IMR-90 (cell line): ENCODE measurements at regions not wholly inside any gene's neighbourhood (a gene's known extent, or its start where the extent isn't known, plus 50 kb on each side); places are given as distances from the start of the nearest gene placed in this dataset.

Source experiments
- ATAC-seq: fragments of 200-7000 bp; cut with Tn5 transposase; 2 replicates; pipeline ENCODE4 v1.9.1; 2020; ENCODE audit warnings: low read depth, mild to moderate bottlenecking, moderate library complexity
- BruUV-seq: library from RNA; stranded (reverse); fragments of 400-500 nt; replicated peaks from 2 replicates; lab custom pipeline; 2021; lab: Mats Ljungman, UMichigan
- CTCF ChIA-PET: fragments of 300-600 bp; formaldehyde crosslinking; extraction: SDS; loops from one replicate; lab custom pipeline; 2021; ENCODE audit warnings: antibody characterized with exemption; lab: Yijun Ruan, JAX
- POLR2A ChIA-PET: fragments of 300-600 bp; sonication (Branson Sonifier 250); formaldehyde crosslinking; loops from one replicate; lab custom pipeline; 2022; ENCODE audit warnings: antibody characterized with exemption; ENCODE audit not compliant: unreplicated experiment; lab: Charles Lee
- DNase-seq: peaks from one replicate; pipeline ENCODE4 v3.0.0; 2013
- H2AFZ ChIP-seq: replicated peaks from 2 replicates; pipeline ENCODE3; 2013; ENCODE audit warnings: low read length, mild to moderate bottlenecking; ENCODE audit not compliant: poor library complexity
- H2AK5ac ChIP-seq: 2 replicates; pipeline ENCODE4 v1.6.1; 2013; ENCODE audit warnings: low read depth, low read length, inconsistent platforms
- H2AK9ac ChIP-seq: replicated peaks from 2 replicates; pipeline ENCODE3; 2013; ENCODE audit warnings: mild to moderate bottlenecking, low read depth, low read length, moderate library complexity; ENCODE audit not compliant: poor library complexity
- H2BK120ac ChIP-seq: 2 replicates; pipeline ENCODE4 v1.6.1; 2013; ENCODE audit warnings: low read depth, low read length, inconsistent platforms
- H2BK15ac ChIP-seq: 3 replicates; pipeline ENCODE4 v1.6.1; 2013; ENCODE audit warnings: low read depth, low read length, inconsistent platforms
- H2BK20ac ChIP-seq: 2 replicates; pipeline ENCODE4 v1.6.1; 2013; ENCODE audit warnings: low read depth, mild to moderate bottlenecking, inconsistent platforms, low read length, moderate library complexity
- H2BK5ac ChIP-seq: 2 replicates; pipeline ENCODE4 v1.6.1; 2013; ENCODE audit warnings: mild to moderate bottlenecking, low read depth, low read length, inconsistent platforms; ENCODE audit not compliant: poor library complexity, severe bottlenecking
- H3K14ac ChIP-seq: replicated peaks from 2 replicates; pipeline ENCODE4 v1.6.1; 2013; ENCODE audit warnings: low read depth, low read length, inconsistent platforms
- H3K18ac ChIP-seq: 2 replicates; pipeline ENCODE4 v1.6.1; 2013; ENCODE audit warnings: low read depth, low read length, control low read depth
- H3K23ac ChIP-seq: 2 replicates; pipeline ENCODE4 v1.6.1; 2013; ENCODE audit warnings: low read depth, low read length, inconsistent platforms
- H3K27ac ChIP-seq: 2 replicates; pipeline ENCODE4 v1.5.1; 2013; ENCODE audit warnings: mild to moderate bottlenecking, control low read depth, low read length; ENCODE audit not compliant: insufficient read depth
- H3K27me3 ChIP-seq: 2 replicates; pipeline ENCODE4 v1.6.1; 2013; ENCODE audit warnings: low read length; ENCODE audit not compliant: control insufficient read depth, insufficient read depth
- H3K36me3 ChIP-seq: 2 replicates; pipeline ENCODE4 v1.6.1; 2013; ENCODE audit warnings: low read length, mixed read lengths; ENCODE audit not compliant: control insufficient read depth, insufficient read depth
- H3K4ac ChIP-seq: 2 replicates; pipeline ENCODE4 v1.6.1; 2013; ENCODE audit warnings: low read depth, low read length, inconsistent platforms
- H3K4me1 ChIP-seq: 2 replicates; pipeline ENCODE4 v1.6.1; 2013; ENCODE audit warnings: low read length, mixed read lengths; ENCODE audit not compliant: control insufficient read depth, insufficient read depth
- H3K4me2 ChIP-seq: 2 replicates; pipeline ENCODE4 v1.6.1; 2013; ENCODE audit warnings: low read depth, mild to moderate bottlenecking, control low read depth, low read length, moderate library complexity
- H3K4me3 ChIP-seq: 2 replicates; pipeline ENCODE4 v1.5.1; 2013; ENCODE audit warnings: low read depth, mild to moderate bottlenecking, control low read depth, low read length, moderate library complexity; ENCODE audit not compliant: insufficient read depth
- H3K56ac ChIP-seq: 2 replicates; pipeline ENCODE4 v1.6.1; 2013; ENCODE audit warnings: low read length, inconsistent platforms; ENCODE audit not compliant: insufficient read depth; ENCODE audit errors: extremely low read depth
- H3K79me1 ChIP-seq, 2 experiments: 2 replicates each; pipeline ENCODE4 v1.6.1; 2013; ENCODE audit warnings: low read length in 2 of 2, inconsistent platforms in 1 of 2, low read depth in 1 of 2
- H3K9ac ChIP-seq: 2 replicates; pipeline ENCODE4 v1.6.1; 2013; ENCODE audit warnings: low read depth, low read length, control low read depth
- H3K9me1 ChIP-seq: 2 replicates; pipeline ENCODE4 v1.6.1; 2013; ENCODE audit warnings: low read length, inconsistent platforms; ENCODE audit not compliant: insufficient read depth
- H3K9me3 ChIP-seq: 2 replicates; pipeline ENCODE4 v1.6.1; 2013; ENCODE audit warnings: low read length; ENCODE audit not compliant: control insufficient read depth, insufficient read depth
- H4K20me1 ChIP-seq: 2 replicates; pipeline ENCODE4 v1.6.1; 2013; ENCODE audit warnings: low read length, inconsistent platforms; ENCODE audit not compliant: insufficient read depth
- H4K5ac ChIP-seq: 2 replicates; pipeline ENCODE4 v1.6.1; 2013; ENCODE audit warnings: mild to moderate bottlenecking, low read depth, low read length, control low read depth
- H4K8ac ChIP-seq, 2 experiments: 2 replicates each; pipeline ENCODE4 v1.6.1; 2013; ENCODE audit warnings: low read depth in 2 of 2, low read length in 2 of 2, control low read depth in 1 of 2, inconsistent platforms in 1 of 2
- H4K91ac ChIP-seq: 2 replicates; pipeline ENCODE4 v1.6.1; 2013; ENCODE audit warnings: low read depth, low read length, inconsistent platforms; ENCODE audit not compliant: insufficient read depth
- BHLHE40 ChIP-seq: fragments of 150-350 bp; IDR thresholded peaks from 2 replicates; pipeline ENCODE4 v1.6.1; 2016; ENCODE audit warnings: mild to moderate bottlenecking, low read depth, low read length
- CEBPB ChIP-seq: IDR thresholded peaks from 2 replicates; pipeline ENCODE4 v1.6.1; 2012; ENCODE audit warnings: low read depth, low read length, improper control_type of control experiment
- CHD1 ChIP-seq: IDR thresholded peaks from 2 replicates; pipeline ENCODE4 v1.6.1; 2012; ENCODE audit warnings: low read depth, low read length, improper control_type of control experiment
- CTCF ChIP-seq: conservative IDR thresholded peaks from 2 replicates; pipeline ENCODE4 v1.5.1; 2012; ENCODE audit warnings: mild to moderate bottlenecking, low read depth, low read length, improper control_type of control experiment
- FOS ChIP-seq: fragments of 150-350 bp; IDR thresholded peaks from 2 replicates; pipeline ENCODE4 v1.6.1; 2016; ENCODE audit warnings: low read depth, low read length
- MAFK ChIP-seq: IDR thresholded peaks from 2 replicates; pipeline ENCODE4 v1.6.1; 2012; ENCODE audit warnings: low read depth, low read length, improper control_type of control experiment
- MAZ ChIP-seq: IDR thresholded peaks from 2 replicates; pipeline ENCODE4 v1.6.1; 2012; ENCODE audit warnings: low read depth, mild to moderate bottlenecking, low read length, improper control_type of control experiment, moderate library complexity, borderline replicate concordance
- MXI1 ChIP-seq: IDR thresholded peaks from 2 replicates; pipeline ENCODE4 v1.6.1; 2012; ENCODE audit warnings: low read depth, mild to moderate bottlenecking, low read length, moderate library complexity, borderline replicate concordance
- NFE2L2 ChIP-seq: fragments of 150-350 bp; IDR thresholded peaks from 2 replicates; pipeline ENCODE4 v1.6.1; 2016; ENCODE audit warnings: low read depth, mild to moderate bottlenecking, low read length
- POLR2A ChIP-seq: IDR thresholded peaks from 2 replicates; pipeline ENCODE4 v1.6.1; 2012; ENCODE audit warnings: mild to moderate bottlenecking, low read depth, low read length
- RAD21 ChIP-seq: IDR thresholded peaks from 2 replicates; pipeline ENCODE4 v1.6.1; 2012; ENCODE audit warnings: low read length, improper control_type of control experiment
- RCOR1 ChIP-seq: IDR thresholded peaks from 2 replicates; pipeline ENCODE4 v1.6.1; 2012; ENCODE audit warnings: mild to moderate bottlenecking, low read length, improper control_type of control experiment; ENCODE audit not compliant: insufficient replicate concordance
- RFX5 ChIP-seq: IDR thresholded peaks from 2 replicates; pipeline ENCODE4 v1.8.0; 2012; ENCODE audit warnings: low read depth, mild to moderate bottlenecking, low read length, moderate library complexity
- SMC3 ChIP-seq: fragments of 150-350 bp; IDR thresholded peaks from 2 replicates; pipeline ENCODE4 v1.6.1; 2016; ENCODE audit warnings: low read depth, mild to moderate bottlenecking, antibody characterized with exemption, low read length, moderate library complexity
- WGBS, 2 experiments: methylation state at CpG; one replicate each; pipeline versions ENCODE4 v1.1.5 to v1.1.7; 2013; ENCODE audit warnings: missing lambda C conversion rate in 2 of 2; ENCODE audit not compliant: insufficient read length in 1 of 2; ENCODE audit errors: extremely low coverage in 2 of 2; 5-methylcytosine and 5-hydroxymethylcytosine counted together
- dilution Hi-C: fragments of 300-500 bp; cut with HindIII; formaldehyde crosslinking; loops from one replicate; pipeline ENCODE4 v1.14.3; 2018; ENCODE audit warnings: low sequenced_read_pairs; ENCODE audit not compliant: unreplicated experiment
- in situ Hi-C: fragments of 300-500 bp; cut with MboI; formaldehyde crosslinking; loops from 3 replicates; pipeline ENCODE4 v1.14.3; 2019; ENCODE audit warnings: low sequenced_read_pairs, inconsistent platforms, mixed read lengths
- intact Hi-C: fragments of 100-400 bp; cut with micrococcal nuclease; formaldehyde crosslinking; loops from 2 replicates; pipeline ENCODE4 v1.10.0; 2022
- TF ChIP-seq, protein P1 (sequence below): fragments of 150-350 bp; IDR thresholded peaks from 2 replicates; pipeline ENCODE4 v1.6.1; 2017; ENCODE audit warnings: mild to moderate bottlenecking, antibody characterized with exemption, low read length, low read depth
- TF ChIP-seq, protein P2 (sequence below): fragments of 150-350 bp; IDR thresholded peaks from 2 replicates; pipeline ENCODE4 v1.6.1; 2016; ENCODE audit warnings: low read depth, mild to moderate bottlenecking, low read length, moderate library complexity, borderline replicate concordance

DNA sequence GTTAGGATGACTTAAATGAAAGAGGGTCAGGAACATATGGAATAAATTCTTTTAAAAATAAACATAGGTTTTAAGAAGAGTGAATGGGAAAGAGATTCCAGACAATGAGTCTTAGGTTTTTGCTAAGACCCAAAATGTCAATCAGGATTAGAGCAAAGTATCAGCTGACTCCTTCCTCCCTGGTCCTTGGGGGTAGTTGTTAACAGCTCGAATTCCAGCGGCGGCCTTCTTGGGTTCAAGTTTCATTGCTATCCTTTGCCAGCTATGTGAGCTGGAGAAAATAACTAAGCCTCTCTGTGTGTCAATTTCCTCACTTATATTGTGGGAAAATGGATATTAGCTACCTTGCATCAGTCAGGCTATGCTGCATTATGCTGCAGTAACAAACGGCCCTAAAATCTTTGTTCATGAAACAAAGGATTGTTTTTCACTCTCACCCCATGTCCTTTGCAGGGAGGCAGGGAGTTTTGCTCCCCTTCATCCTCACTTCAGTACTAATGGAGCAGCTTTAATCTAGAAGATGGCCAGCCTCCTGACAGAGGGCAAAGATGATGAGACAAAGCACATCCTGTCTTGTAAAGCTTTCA, 83.8 kb upstream of the RFLNA start:
- no peak overlapping the region for H2BK5ac ChIP-seq
- no peaks in the 10 kb centered on the region for H3K36me3 ChIP-seq
- WGBS, 2 experiments: no CpG with 5 or more reads among the region's 4 CpGs
- no peak overlapping the region for H2BK20ac ChIP-seq
- no peaks in the 10 kb centered on the region for H3K9me1 ChIP-seq
- CTCF ChIA-PET: no interaction called here
- H2AK9ac ChIP-seq: no peak overlapping the region
- H4K91ac ChIP-seq: no peak overlapping the region
- intact Hi-C loops (no loop called here), in situ Hi-C loops (no loop called here), dilution Hi-C loops (no loop called here)
- DNase-seq: no peak
- no peak overlapping the region for H3K4me3 ChIP-seq
- H3K18ac ChIP-seq: no peak overlapping the region
- no peak for TF ChIP-seq SMC3
- no peak for TF ChIP-seq BHLHE40
- no peak for TF ChIP-seq RAD21
- TF ChIP-seq CTCF: no peak
- TF ChIP-seq FOS: no peak
- no peak for TF ChIP-seq NFE2L2
- no peak for TF ChIP-seq MAFK
- TF ChIP-seq, protein P1, sequence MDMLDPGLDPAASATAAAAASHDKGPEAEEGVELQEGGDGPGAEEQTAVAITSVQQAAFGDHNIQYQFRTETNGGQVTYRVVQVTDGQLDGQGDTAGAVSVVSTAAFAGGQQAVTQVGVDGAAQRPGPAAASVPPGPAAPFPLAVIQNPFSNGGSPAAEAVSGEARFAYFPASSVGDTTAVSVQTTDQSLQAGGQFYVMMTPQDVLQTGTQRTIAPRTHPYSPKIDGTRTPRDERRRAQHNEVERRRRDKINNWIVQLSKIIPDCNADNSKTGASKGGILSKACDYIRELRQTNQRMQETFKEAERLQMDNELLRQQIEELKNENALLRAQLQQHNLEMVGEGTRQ: no peak
- TF ChIP-seq POLR2A: no peak
- no peak for TF ChIP-seq RFX5
- TF ChIP-seq, protein P2, sequence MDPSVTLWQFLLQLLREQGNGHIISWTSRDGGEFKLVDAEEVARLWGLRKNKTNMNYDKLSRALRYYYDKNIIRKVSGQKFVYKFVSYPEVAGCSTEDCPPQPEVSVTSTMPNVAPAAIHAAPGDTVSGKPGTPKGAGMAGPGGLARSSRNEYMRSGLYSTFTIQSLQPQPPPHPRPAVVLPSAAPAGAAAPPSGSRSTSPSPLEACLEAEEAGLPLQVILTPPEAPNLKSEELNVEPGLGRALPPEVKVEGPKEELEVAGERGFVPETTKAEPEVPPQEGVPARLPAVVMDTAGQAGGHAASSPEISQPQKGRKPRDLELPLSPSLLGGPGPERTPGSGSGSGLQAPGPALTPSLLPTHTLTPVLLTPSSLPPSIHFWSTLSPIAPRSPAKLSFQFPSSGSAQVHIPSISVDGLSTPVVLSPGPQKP: no peak
- TF ChIP-seq MAZ: no peak
- TF ChIP-seq CHD1: no peak
- no peak for TF ChIP-seq RCOR1
- no peak for TF ChIP-seq MXI1
- no peak for TF ChIP-seq CEBPB
- BruUV-seq: no TSS peak
- peaks cover 15% of the 10 kb centered on the region for H3K9me3 ChIP-seq
- no peak overlapping the region for H2AK5ac ChIP-seq
- H4K20me1 ChIP-seq: no peaks in the 10 kb centered on the region
- no peaks in the 10 kb centered on the region for H3K4me1 ChIP-seq
- no peak overlapping the region for H3K9ac ChIP-seq
- no peak overlapping the region for H3K4me2 ChIP-seq
- H3K79me1 ChIP-seq: no peaks in the 10 kb centered on the region
- no peak overlapping the region for H2BK15ac ChIP-seq
- H4K8ac ChIP-seq: no peak overlapping the region
- H2BK120ac ChIP-seq: no peak overlapping the region
- POLR2A ChIA-PET: no interaction called here
- H3K56ac ChIP-seq: no peak overlapping the region
- H3K27ac ChIP-seq: no peak overlapping the region
- H3K14ac ChIP-seq: no peak overlapping the region
- H3K23ac ChIP-seq: no peak overlapping the region
- no peak overlapping the region for H4K5ac ChIP-seq
- ATAC-seq: no peak
- H3K27me3 ChIP-seq: peaks cover 16% of the 10 kb centered on the region
- no peak overlapping the region for H3K4ac ChIP-seq
- no peak overlapping the region for H2AFZ ChIP-seq
